K562 (cell line): ENCODE measurements at regions not wholly inside any gene's neighbourhood (a gene's known extent, or its start where the extent isn't known, plus 50 kb on each side); places are given as distances from the start of the nearest gene placed in this dataset.

Experiments
- ATAC-seq: fragments of 200-7000 bp; cut with Tn5 transposase; 3 replicates; pipeline ENCODE4 v1.9.1; 2020; ENCODE audit warnings: moderate library complexity
- BruUV-seq: library from RNA; stranded (reverse); fragments of 400-500 nt; replicated peaks from 2 replicates; lab custom pipeline; 2021; lab: Mats Ljungman, UMichigan
- CTCF ChIA-PET: fragments of 300-600 bp; formaldehyde crosslinking; extraction: SDS; loops from one replicate; lab custom pipeline; 2021; ENCODE audit warnings: low intra/inter-chr PET ratio; lab: Yijun Ruan, JAX
- POLR2A ChIA-PET: fragments of 300-600, 350-650 bp; sonication (Branson Sonifier 250); formaldehyde crosslinking; extraction: SDS; loops from one replicate; lab custom pipeline; 2021; ENCODE audit warnings: antibody characterized with exemption, inconsistent platforms; lab: Yijun Ruan, JAX
- DNase-seq, 4 experiments: peaks; one replicate each; pipeline versions ENCODE4 v3.0.0 to v3.0.0-alpha.2; 2011 to 2018; ENCODE audit warnings: low spot score in 3 of 4, mixed read lengths in 3 of 4; ENCODE audit errors: extremely low read depth in 1 of 4
- FAIRE-seq: peaks from 2 replicates; lab custom pipeline; 2011; peaks lifted over from hg19 to GRCh38; lab: Jason Lieb, UNC
- H2AFZ ChIP-seq: 2 replicates; pipeline ENCODE4 v1.6.0; 2011; ENCODE audit warnings: low read depth, low read length, control low read depth, inconsistent platforms
- H3K27ac ChIP-seq: fragments of 200-600 bp; 3 replicates; pipeline ENCODE4 v1.8.0; 2011; ENCODE audit warnings: low read depth, mild to moderate bottlenecking, control low read depth, inconsistent platforms, low read length, moderate library complexity, mixed read lengths; ENCODE audit errors: extremely low read depth
- H3K27me3 ChIP-seq, 2 experiments: fragments of 300-600 bp in 1 of 2; 2 replicates in 1 of 2; 3 replicates in 1 of 2; pipeline versions ENCODE4 v1.6.0 to v1.8.0; 2011; ENCODE audit warnings: inconsistent platforms in 2 of 2, low read length in 2 of 2, mild to moderate bottlenecking in 1 of 2, mixed read lengths in 1 of 2, moderate library complexity in 1 of 2; ENCODE audit not compliant: control insufficient read depth in 2 of 2, insufficient read depth in 2 of 2
- H3K36me3 ChIP-seq: fragments of 300-600 bp; 3 replicates; pipeline ENCODE4 v1.8.0; 2011; ENCODE audit warnings: mild to moderate bottlenecking, low read length, inconsistent platforms; ENCODE audit not compliant: control insufficient read depth, insufficient read depth
- H3K4me1 ChIP-seq, 2 experiments: fragments of 200-600 bp in 1 of 2; replicated peaks in 1 of 2; 2 replicates in 1 of 2; 3 replicates in 1 of 2; pipeline versions ENCODE4 v1.5.1 to v1.8.0; 2011; ENCODE audit warnings: inconsistent platforms in 2 of 2, low read length in 2 of 2, mild to moderate bottlenecking in 1 of 2, mixed read lengths in 1 of 2, moderate library complexity in 1 of 2; ENCODE audit not compliant: control insufficient read depth in 2 of 2, insufficient read depth in 2 of 2
- H3K4me2 ChIP-seq: 2 replicates; pipeline ENCODE4 v1.6.1; 2011; ENCODE audit warnings: low read length, control low read depth, inconsistent platforms, mixed read lengths; ENCODE audit not compliant: insufficient read depth
- H3K4me3 ChIP-seq: fragments of 200-600 bp; sonication (generic), shearing (Covaris generic); 2 replicates; pipeline ENCODE4 v1.5.1; 2016; ENCODE audit warnings: control low read depth, inconsistent platforms
- H3K79me2 ChIP-seq: fragments of 200-600 bp; 3 replicates; pipeline ENCODE4 v1.8.0; 2011; ENCODE audit warnings: low read length, inconsistent platforms; ENCODE audit not compliant: control insufficient read depth, insufficient read depth
- H3K9ac ChIP-seq, 2 experiments: 2 replicates each; pipeline versions ENCODE4 v1.6.0 to v1.6.1; 2011; ENCODE audit warnings: low read depth in 2 of 2, low read length in 2 of 2, control low read depth in 1 of 2, inconsistent platforms in 1 of 2, mild to moderate bottlenecking in 1 of 2, mixed read lengths in 1 of 2; ENCODE audit not compliant: insufficient read depth in 1 of 2
- H3K9me1 ChIP-seq: one replicate; pipeline ENCODE4 v1.6.0; 2011; ENCODE audit warnings: inconsistent platforms, mild to moderate bottlenecking, low read length, moderate library complexity; ENCODE audit not compliant: control insufficient read depth, insufficient read depth
- H3K9me3 ChIP-seq: replicated peaks from 2 replicates; pipeline ENCODE4 v1.5.1; 2011; ENCODE audit warnings: low read depth, low read length, inconsistent platforms; ENCODE audit not compliant: control insufficient read depth, insufficient read depth
- H4K20me1 ChIP-seq: replicated peaks from 2 replicates; pipeline ENCODE4 v1.6.1; 2011; ENCODE audit warnings: low read length, inconsistent platforms, mixed read lengths; ENCODE audit not compliant: control insufficient read depth, insufficient read depth
- FOXA3 ChIP-seq, 2 experiments: fragments of 450-650 bp in 1 of 2; sonication (generic) in 1 of 2; formaldehyde crosslinking; IDR thresholded peaks in 1 of 2; conservative IDR thresholded peaks in 1 of 2; 2 replicates each; pipeline versions ENCODE4 v1.4.0 to v1.8.0; 2020 to 2022; ENCODE audit warnings: mild to moderate bottlenecking in 2 of 2, missing genetic modification reagents in 1 of 2
- MEIS2 ChIP-seq: fragments of 450-650 bp; IDR thresholded peaks from 2 replicates; pipeline ENCODE4 v1.6.1; 2014; ENCODE audit warnings: mild to moderate bottlenecking; ENCODE audit not compliant: partially characterized antibody
- WGBS: fragments of 100-300 bp; shearing (Covaris generic); methylation state at CpG from one replicate; pipeline ENCODE4 v1.1.6; 2016; ENCODE audit warnings: low coverage, mixed read lengths; ENCODE audit not compliant: insufficient coverage; ENCODE audit errors: missing lambda C conversion rate; 5-methylcytosine and 5-hydroxymethylcytosine counted together
- in situ Hi-C: fragments of 300-500 bp; cut with MboI; formaldehyde crosslinking; loops from 4 replicates; pipeline ENCODE4 v1.15.0; 2018; ENCODE audit warnings: inconsistent platforms, mixed read lengths
- intact Hi-C: fragments of 100-400 bp; cut with micrococcal nuclease; formaldehyde crosslinking; loops from 2 replicates; pipeline ENCODE4 v1.14.2; 2022
- TF ChIP-seq, protein P1 (sequence below), 2 experiments: IDR thresholded peaks in 1 of 2; conservative IDR thresholded peaks in 1 of 2; 2 replicates each; pipeline ENCODE4 v1.6.1; 2016; ENCODE audit warnings: low read depth in 2 of 2, mild to moderate bottlenecking in 1 of 2, missing compliant biosample characterization in 1 of 2, missing genetic modification characterization in 1 of 2, moderate library complexity in 1 of 2

- H3K4me1 ChIP-seq = no peaks in the 10 kb centered on the region; a peak in 1 of 5 replicates
- WGBS = 41% methylated on average over 1 of the region's 1 CpG
- no peak overlapping the region for H3K9ac ChIP-seq
- no peak for DNase-seq
- intact Hi-C loops (no loop called here), in situ Hi-C loops (no loop called here)
- H2AFZ ChIP-seq = no peak overlapping the region
- no peaks in the 10 kb centered on the region for H4K20me1 ChIP-seq
- H3K4me2 ChIP-seq = no peak overlapping the region
- FAIRE-seq = no peak
- no peaks in the 10 kb centered on the region for H3K79me2 ChIP-seq
- no peak overlapping the region for H3K4me3 ChIP-seq
- H3K9me1 ChIP-seq = no peaks in the 10 kb centered on the region
- H3K9me3 ChIP-seq = no peaks in the 10 kb centered on the region
- ATAC-seq = no peak
- no TSS peak for BruUV-seq
- 0 out of 3 replicates have a peak, but pooled peaks cover 2% of the 10 kb centered on the region for H3K36me3 ChIP-seq
- TF ChIP-seq FOXA3 (CRISPR knock-in tag; conservative IDR thresholded peaks at IDR 0.05 in 1 of 2, IDR thresholded peaks at IDR 0.05 in 1 of 2) (no peak), MEIS2 (peak; percentile 38)
- TF ChIP-seq, protein P1, sequence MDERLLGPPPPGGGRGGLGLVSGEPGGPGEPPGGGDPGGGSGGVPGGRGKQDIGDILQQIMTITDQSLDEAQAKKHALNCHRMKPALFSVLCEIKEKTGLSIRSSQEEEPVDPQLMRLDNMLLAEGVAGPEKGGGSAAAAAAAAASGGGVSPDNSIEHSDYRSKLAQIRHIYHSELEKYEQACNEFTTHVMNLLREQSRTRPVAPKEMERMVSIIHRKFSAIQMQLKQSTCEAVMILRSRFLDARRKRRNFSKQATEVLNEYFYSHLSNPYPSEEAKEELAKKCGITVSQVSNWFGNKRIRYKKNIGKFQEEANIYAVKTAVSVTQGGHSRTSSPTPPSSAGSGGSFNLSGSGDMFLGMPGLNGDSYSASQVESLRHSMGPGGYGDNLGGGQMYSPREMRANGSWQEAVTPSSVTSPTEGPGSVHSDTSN (CRISPR knock-in tag; IDR thresholded peaks at IDR 0.05; ENCODE audit: low read depth) = no peak
- TF ChIP-seq, protein P1 (tag; conservative IDR thresholded peaks at IDR 0.05; ENCODE audit: low read depth) = 0 out of 2 replicates have a peak, but pooled peaks have one; percentile 27
- POLR2A ChIA-PET = interaction anchor here (1.3 kb wide), 1 partner anchor 9 kb away, joined by 4 read pairs; no protein-coding TSS in a partner anchor
- no peaks in the 10 kb centered on the region for H3K27me3 ChIP-seq
- CTCF ChIA-PET = no interaction called here
- no peak overlapping the region for H3K27ac ChIP-seq
These were observed 55.6 kb upstream of the SPTBN2 start for GRCh38 chr11:66784575-66784974.
